ENCODE measurements at regions not wholly inside any gene's neighbourhood (a gene's known extent, or its start where the extent isn't known, plus 50 kb on each side); places are given as distances from the start of the nearest gene placed in this dataset.

DNA sequence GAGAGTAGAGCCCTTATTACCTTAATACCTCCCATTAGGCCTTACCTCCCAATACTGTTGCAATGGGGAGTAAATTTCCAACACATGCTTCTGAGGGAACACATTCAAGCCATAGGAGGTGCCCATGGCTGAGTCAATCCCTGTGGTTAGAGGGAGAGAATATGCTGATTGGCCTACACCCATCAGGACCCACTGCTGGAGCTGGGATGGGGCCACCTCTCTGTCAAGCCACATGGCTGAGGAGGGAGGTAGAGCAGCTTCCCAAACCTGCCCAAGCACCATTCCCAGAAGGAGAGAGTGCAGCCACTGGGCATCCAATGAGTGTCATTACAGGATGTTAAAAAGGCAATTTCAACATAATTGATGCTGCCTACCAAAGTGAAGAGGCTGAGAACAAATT is 228.1 kb downstream of the C1orf94 start (continued):
- TF ChIP-seq, protein P1, sequence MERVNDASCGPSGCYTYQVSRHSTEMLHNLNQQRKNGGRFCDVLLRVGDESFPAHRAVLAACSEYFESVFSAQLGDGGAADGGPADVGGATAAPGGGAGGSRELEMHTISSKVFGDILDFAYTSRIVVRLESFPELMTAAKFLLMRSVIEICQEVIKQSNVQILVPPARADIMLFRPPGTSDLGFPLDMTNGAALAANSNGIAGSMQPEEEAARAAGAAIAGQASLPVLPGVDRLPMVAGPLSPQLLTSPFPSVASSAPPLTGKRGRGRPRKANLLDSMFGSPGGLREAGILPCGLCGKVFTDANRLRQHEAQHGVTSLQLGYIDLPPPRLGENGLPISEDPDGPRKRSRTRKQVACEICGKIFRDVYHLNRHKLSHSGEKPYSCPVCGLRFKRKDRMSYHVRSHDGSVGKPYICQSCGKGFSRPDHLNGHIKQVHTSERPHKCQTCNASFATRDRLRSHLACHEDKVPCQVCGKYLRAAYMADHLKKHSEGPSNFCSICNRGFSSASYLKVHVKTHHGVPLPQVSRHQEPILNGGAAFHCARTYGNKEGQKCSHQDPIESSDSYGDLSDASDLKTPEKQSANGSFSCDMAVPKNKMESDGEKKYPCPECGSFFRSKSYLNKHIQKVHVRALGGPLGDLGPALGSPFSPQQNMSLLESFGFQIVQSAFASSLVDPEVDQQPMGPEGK (CRISPR knock-in tag; IDR thresholded peaks at IDR 0.05; ENCODE audit: borderline replicate concordance): no peak
- TF ChIP-seq, protein P2, sequence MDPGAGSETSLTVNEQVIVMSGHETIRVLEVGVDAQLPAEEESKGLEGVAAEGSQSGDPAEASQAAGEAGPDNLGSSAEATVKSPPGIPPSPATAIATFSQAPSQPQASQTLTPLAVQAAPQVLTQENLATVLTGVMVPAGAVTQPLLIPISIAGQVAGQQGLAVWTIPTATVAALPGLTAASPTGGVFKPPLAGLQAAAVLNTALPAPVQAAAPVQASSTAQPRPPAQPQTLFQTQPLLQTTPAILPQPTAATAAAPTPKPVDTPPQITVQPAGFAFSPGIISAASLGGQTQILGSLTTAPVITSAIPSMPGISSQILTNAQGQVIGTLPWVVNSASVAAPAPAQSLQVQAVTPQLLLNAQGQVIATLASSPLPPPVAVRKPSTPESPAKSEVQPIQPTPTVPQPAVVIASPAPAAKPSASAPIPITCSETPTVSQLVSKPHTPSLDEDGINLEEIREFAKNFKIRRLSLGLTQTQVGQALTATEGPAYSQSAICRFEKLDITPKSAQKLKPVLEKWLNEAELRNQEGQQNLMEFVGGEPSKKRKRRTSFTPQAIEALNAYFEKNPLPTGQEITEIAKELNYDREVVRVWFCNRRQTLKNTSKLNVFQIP (CRISPR knock-in tag; IDR thresholded peaks at IDR 0.05; ENCODE audit: borderline replicate concordance, low read depth): no peak
- TF ChIP-seq ZNF70 (CRISPR knock-in tag; IDR thresholded peaks at IDR 0.05): no peak
- no peak for TF ChIP-seq TOX (CRISPR knock-in tag; IDR thresholded peaks at IDR 0.05; ENCODE audit: borderline replicate concordance)
- TF ChIP-seq GLIS3 (CRISPR knock-in tag; IDR thresholded peaks at IDR 0.05): no peak

DNA sequence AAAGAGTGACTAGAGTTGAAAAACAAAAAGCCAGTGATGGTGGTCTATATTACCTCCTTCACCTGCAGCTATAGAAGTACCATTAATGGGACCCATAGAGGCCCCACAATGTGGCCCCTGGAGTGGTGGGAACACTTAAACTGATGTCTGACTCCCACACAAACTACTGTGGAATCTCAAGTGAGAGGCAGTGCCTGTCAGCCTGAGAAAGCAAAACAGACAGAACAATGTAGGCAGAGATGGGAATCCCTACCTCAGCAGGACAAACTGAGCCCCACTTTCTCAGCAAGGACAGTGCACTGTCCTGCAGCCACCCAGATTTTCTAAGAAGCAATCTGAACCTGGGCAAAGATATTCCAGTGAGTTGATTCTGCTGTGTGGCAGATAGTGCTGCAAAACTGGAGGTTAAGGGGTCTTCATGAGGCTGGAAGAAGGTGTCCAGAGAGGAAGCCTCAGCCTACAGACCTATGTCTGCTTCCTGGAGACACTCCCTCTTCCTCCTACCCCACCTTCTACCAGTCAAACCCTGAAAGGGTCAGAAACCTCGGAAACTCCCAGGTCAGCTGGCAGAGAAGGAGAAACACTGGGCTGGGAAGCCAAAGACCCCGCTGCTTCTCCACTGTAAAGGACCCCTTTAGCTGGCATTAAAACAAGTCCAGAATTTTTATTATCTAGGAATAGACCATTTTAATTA is 228.7 kb downstream of the C1orf94 start:
- TF ChIP-seq TOX (CRISPR knock-in tag; IDR thresholded peaks at IDR 0.05; ENCODE audit: borderline replicate concordance) (no peak), PPARA (CRISPR knock-in tag; IDR thresholded peaks at IDR 0.05; ENCODE audit: borderline replicate concordance) (no peak), ZFP30 (CRISPR knock-in tag; IDR thresholded peaks at IDR 0.05) (no peak), ARNTL (CRISPR knock-in tag; IDR thresholded peaks at IDR 0.05; ENCODE audit: borderline replicate concordance, low read depth) (no peak), OSR1 (CRISPR knock-in tag; IDR thresholded peaks at IDR 0.05) (no peak)
- TF ChIP-seq, protein P2 (CRISPR knock-in tag; IDR thresholded peaks at IDR 0.05; ENCODE audit: borderline replicate concordance, low read depth): no peak

DNA sequence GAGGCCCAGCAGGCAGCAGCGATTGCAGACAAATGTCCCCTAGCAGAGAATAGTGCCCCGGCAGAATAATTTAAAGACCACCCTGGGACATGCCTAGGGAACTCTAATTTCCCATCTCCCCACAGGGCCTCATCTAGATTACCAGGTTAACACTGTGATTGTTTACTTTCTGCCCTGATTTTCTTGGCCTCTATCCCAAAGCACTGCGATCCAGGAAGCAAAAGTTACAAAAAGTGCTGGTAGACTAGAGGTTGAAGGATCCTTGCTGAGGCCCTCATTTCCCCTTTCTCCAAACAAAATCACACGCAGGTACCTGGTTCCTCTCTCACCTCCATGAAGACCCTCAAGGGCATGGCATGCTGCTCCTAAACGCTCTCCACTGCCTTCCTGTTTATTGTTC is 229.7 kb downstream of the C1orf94 start:
- ATAC-seq: no peak

More for the DNA sequence above, 228.7 kb downstream of the C1orf94 start:
- no peak for ATAC-seq

More for the DNA sequence above, 229.7 kb downstream of the C1orf94 start:
- no peak for TF ChIP-seq ZFP30 (CRISPR knock-in tag; IDR thresholded peaks at IDR 0.05)
- TF ChIP-seq ZNF70 (CRISPR knock-in tag; IDR thresholded peaks at IDR 0.05): no peak
- TF ChIP-seq, protein P3, sequence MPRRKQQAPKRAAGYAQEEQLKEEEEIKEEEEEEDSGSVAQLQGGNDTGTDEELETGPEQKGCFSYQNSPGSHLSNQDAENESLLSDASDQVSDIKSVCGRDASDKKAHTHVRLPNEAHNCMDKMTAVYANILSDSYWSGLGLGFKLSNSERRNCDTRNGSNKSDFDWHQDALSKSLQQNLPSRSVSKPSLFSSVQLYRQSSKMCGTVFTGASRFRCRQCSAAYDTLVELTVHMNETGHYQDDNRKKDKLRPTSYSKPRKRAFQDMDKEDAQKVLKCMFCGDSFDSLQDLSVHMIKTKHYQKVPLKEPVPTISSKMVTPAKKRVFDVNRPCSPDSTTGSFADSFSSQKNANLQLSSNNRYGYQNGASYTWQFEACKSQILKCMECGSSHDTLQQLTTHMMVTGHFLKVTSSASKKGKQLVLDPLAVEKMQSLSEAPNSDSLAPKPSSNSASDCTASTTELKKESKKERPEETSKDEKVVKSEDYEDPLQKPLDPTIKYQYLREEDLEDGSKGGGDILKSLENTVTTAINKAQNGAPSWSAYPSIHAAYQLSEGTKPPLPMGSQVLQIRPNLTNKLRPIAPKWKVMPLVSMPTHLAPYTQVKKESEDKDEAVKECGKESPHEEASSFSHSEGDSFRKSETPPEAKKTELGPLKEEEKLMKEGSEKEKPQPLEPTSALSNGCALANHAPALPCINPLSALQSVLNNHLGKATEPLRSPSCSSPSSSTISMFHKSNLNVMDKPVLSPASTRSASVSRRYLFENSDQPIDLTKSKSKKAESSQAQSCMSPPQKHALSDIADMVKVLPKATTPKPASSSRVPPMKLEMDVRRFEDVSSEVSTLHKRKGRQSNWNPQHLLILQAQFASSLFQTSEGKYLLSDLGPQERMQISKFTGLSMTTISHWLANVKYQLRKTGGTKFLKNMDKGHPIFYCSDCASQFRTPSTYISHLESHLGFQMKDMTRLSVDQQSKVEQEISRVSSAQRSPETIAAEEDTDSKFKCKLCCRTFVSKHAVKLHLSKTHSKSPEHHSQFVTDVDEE (CRISPR knock-in tag; IDR thresholded peaks at IDR 0.05): no peak
- no peak for TF ChIP-seq BACH2 (CRISPR knock-in tag; IDR thresholded peaks at IDR 0.05; ENCODE audit: borderline replicate concordance)
- no peak for TF ChIP-seq OSR1 (CRISPR knock-in tag; IDR thresholded peaks at IDR 0.05)
- TF ChIP-seq ZNF565 (CRISPR knock-in tag; conservative IDR thresholded peaks at IDR 0.05; ENCODE audit: low read depth): no peak
- no peak for TF ChIP-seq CSDC2 (CRISPR knock-in tag; IDR thresholded peaks at IDR 0.05)
- no peak for TF ChIP-seq ARNTL (CRISPR knock-in tag; IDR thresholded peaks at IDR 0.05; ENCODE audit: borderline replicate concordance, low read depth)
- no peak for TF ChIP-seq RARB (CRISPR knock-in tag; IDR thresholded peaks at IDR 0.05)
- TF ChIP-seq GLIS3 (CRISPR knock-in tag; IDR thresholded peaks at IDR 0.05): no peak
- TF ChIP-seq ZNF8 (CRISPR knock-in tag; IDR thresholded peaks at IDR 0.05): no peak
- TF ChIP-seq, protein P2 (CRISPR knock-in tag; IDR thresholded peaks at IDR 0.05; ENCODE audit: borderline replicate concordance, low read depth): no peak
- no peak for TF ChIP-seq PPARA (CRISPR knock-in tag; IDR thresholded peaks at IDR 0.05; ENCODE audit: borderline replicate concordance)
- no peak for TF ChIP-seq TCF4 (CRISPR knock-in tag; IDR thresholded peaks at IDR 0.05; ENCODE audit: borderline replicate concordance)
- no peak for TF ChIP-seq ISL1 (CRISPR knock-in tag; IDR thresholded peaks at IDR 0.05)
- TF ChIP-seq ZFP3 (CRISPR knock-in tag; IDR thresholded peaks at IDR 0.05): no peak
- no peak for TF ChIP-seq TOX (CRISPR knock-in tag; IDR thresholded peaks at IDR 0.05; ENCODE audit: borderline replicate concordance)
- no peak for TF ChIP-seq ZC3H10 (CRISPR knock-in tag; IDR thresholded peaks at IDR 0.05)
- no peak for TF ChIP-seq SNAI2 (CRISPR knock-in tag; IDR thresholded peaks at IDR 0.05)
- TF ChIP-seq, protein P1 (CRISPR knock-in tag; IDR thresholded peaks at IDR 0.05; ENCODE audit: borderline replicate concordance): no peak
